KMS-11 (cell line): ENCODE measurements at regions not wholly inside any gene's neighbourhood (a gene's known extent, or its start where the extent isn't known, plus 50 kb on each side); places are given as distances from the start of the nearest gene placed in this dataset.

Experiments used
- H2AFZ ChIP-seq: fragments of 200-600 bp; sonication (generic); 2 replicates; pipeline ENCODE4 v1.6.1; 2016; ENCODE audit warnings: antibody characterized with exemption, mixed run types, low read depth
- H3K27ac ChIP-seq: fragments of 200-600 bp; sonication (generic); 2 replicates; pipeline ENCODE4 v1.6.1; 2016; ENCODE audit warnings: mild to moderate bottlenecking, mixed run types
- H3K27me3 ChIP-seq: fragments of 200-600 bp; sonication (generic); 2 replicates; pipeline ENCODE4 v1.6.1; 2017; ENCODE audit warnings: mild to moderate bottlenecking, low read depth, mixed run types, moderate library complexity; ENCODE audit not compliant: insufficient read depth
- H3K36me3 ChIP-seq: fragments of 200-600 bp; sonication (generic); 2 replicates; pipeline ENCODE4 v1.6.1; 2017; ENCODE audit warnings: mild to moderate bottlenecking, mixed run types; ENCODE audit not compliant: insufficient read depth
- H3K4me1 ChIP-seq: fragments of 200-600 bp; sonication (generic); 2 replicates; pipeline ENCODE4 v1.6.1; 2016; ENCODE audit warnings: mild to moderate bottlenecking, low read depth, mixed run types; ENCODE audit not compliant: poor library complexity, severe bottlenecking
- H3K4me2 ChIP-seq: fragments of 200-600 bp; sonication (generic); 2 replicates; pipeline ENCODE4 v1.7.0; 2016; ENCODE audit warnings: mild to moderate bottlenecking, mixed run types
- H3K4me3 ChIP-seq: fragments of 200-600 bp; sonication (generic); IDR thresholded peaks from 2 replicates; pipeline ENCODE4 v1.6.1; 2017; ENCODE audit warnings: low read depth, low read length, mixed read lengths; ENCODE audit not compliant: insufficient read depth
- H3K79me2 ChIP-seq: fragments of 200-600 bp; sonication (generic); 2 replicates; pipeline ENCODE4 v1.6.1; 2016; ENCODE audit warnings: low read depth, mixed run types; ENCODE audit not compliant: insufficient read depth
- H3K9ac ChIP-seq: fragments of 200-600 bp; sonication (generic); 2 replicates; pipeline ENCODE4 v1.6.1; 2016; ENCODE audit warnings: mild to moderate bottlenecking, mixed run types
- H4K20me1 ChIP-seq: fragments of 200-600 bp; sonication (generic); 2 replicates; pipeline ENCODE4 v1.6.1; 2016; ENCODE audit warnings: mild to moderate bottlenecking, mixed run types; ENCODE audit not compliant: insufficient read depth
- TF ChIP-seq, protein P1 (sequence below): fragments of 200-600 bp; sonication (generic); conservative IDR thresholded peaks from 2 replicates; pipeline ENCODE4 v1.6.1; 2017; ENCODE audit warnings: low read depth, mild to moderate bottlenecking, antibody characterized with exemption, low read length, moderate library complexity, mixed read lengths

DNA sequence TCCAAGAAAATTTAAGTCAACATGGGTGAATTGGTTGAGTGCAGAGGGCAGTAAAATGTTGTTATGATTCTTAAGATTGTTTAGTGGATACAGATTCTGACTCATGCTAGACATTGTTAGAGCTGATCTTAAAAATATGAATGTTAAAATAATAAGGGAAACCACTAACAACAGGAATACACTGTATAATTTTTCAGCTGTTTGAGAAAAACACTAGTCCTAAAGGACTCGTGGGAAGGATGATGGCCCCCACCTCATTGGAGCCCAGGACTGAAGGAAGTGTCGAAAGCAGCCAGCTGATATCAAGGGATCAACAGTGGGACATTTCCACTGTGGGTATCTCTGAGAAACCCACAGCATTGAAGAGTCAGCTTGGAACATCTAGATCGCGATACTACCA lies 82.9 kb upstream of the SCAF11 start:
- peaks cover 5% of the 10 kb centered on the region for H3K4me1 ChIP-seq
- H3K4me2 ChIP-seq = no peak overlapping the region
- H3K27ac ChIP-seq = no peak overlapping the region
- TF ChIP-seq, protein P1, sequence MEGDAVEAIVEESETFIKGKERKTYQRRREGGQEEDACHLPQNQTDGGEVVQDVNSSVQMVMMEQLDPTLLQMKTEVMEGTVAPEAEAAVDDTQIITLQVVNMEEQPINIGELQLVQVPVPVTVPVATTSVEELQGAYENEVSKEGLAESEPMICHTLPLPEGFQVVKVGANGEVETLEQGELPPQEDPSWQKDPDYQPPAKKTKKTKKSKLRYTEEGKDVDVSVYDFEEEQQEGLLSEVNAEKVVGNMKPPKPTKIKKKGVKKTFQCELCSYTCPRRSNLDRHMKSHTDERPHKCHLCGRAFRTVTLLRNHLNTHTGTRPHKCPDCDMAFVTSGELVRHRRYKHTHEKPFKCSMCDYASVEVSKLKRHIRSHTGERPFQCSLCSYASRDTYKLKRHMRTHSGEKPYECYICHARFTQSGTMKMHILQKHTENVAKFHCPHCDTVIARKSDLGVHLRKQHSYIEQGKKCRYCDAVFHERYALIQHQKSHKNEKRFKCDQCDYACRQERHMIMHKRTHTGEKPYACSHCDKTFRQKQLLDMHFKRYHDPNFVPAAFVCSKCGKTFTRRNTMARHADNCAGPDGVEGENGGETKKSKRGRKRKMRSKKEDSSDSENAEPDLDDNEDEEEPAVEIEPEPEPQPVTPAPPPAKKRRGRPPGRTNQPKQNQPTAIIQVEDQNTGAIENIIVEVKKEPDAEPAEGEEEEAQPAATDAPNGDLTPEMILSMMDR = no peak
- no peaks in the 10 kb centered on the region for H3K36me3 ChIP-seq
- H4K20me1 ChIP-seq = no peaks in the 10 kb centered on the region
- no peaks in the 10 kb centered on the region for H3K79me2 ChIP-seq
- no peaks in the 10 kb centered on the region for H3K27me3 ChIP-seq
- H3K4me3 ChIP-seq = no peak overlapping the region
- H2AFZ ChIP-seq = no peak overlapping the region
- no peak overlapping the region for H3K9ac ChIP-seq

DNA sequence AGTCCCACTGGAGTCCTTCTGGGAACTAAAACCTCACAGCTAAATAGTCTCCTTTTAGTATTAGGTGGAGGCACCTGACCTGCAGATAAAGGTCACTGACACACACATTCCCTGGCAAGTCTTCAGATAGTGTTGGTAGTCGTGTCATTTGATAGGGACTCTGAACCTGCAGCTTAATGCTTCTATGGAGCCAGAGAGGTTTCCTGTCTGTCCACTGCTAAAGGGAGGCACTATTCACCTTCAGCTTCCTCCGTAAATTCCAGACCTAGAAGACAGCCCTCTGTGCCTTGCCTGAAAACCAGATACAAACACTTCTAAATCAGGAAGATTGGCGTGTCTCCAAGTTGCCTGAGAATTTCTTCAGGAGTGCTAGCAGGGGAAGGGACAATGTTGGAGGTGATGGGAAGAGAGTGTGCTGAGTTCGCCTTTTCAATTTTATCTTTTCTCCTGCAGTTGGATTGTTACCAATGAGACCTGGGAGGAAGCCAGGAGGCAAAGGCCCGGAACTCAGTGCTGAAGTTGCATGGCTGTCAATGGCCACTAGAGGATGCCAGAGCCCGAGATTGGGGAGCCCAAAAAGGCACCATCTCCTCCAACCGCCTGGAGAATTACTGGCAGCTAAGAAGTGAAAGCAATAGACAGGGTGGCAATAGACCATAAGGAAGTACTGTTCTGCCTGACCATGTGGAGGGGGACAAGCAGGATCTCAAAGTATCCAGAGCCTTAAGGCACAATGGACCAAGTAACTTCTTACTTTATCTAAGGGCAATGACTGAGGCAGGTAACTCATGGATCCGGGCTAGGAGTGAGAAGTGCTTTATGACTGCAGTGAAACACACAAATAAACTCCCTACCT lies 81.6 kb upstream of the SCAF11 start:
- Histone ChIP-seq H3K27ac (no peak overlapping the region), H3K36me3 (no peaks in the 10 kb centered on the region), H3K4me1 (peaks cover 5% of the 10 kb centered on the region), H3K4me3 (no peak overlapping the region), H3K27me3 (no peaks in the 10 kb centered on the region), H3K4me2 (peak overlapping the region; percentile 19; the same call in 1 of the 2 replicates), H3K9ac (no peak overlapping the region), H2AFZ (peak overlapping the region; percentile 62), H3K79me2 (no peaks in the 10 kb centered on the region), H4K20me1 (no peaks in the 10 kb centered on the region)
- TF ChIP-seq, protein P1 = peak; percentile 99

DNA sequence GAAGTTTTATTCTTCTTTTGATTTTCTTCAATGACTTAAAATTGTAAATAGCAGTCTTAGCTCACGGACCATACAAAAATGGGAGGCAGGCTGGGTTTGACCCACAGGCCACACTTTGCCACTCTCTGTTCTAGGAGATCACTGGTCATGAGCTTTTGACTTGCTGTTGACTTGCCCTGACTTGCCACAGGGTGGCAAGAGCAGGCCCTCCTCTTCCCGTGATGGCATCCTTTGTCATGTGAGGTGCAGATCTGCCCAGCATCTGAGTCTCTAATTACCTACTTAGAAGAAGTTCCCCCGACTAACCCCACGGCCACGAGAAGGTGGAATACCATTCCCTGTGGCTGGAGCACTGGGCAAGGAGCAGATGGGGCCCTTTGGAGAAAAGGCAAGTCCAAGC lies 81.0 kb upstream of the SCAF11 start:
- H3K4me1 ChIP-seq = peaks cover 5% of the 10 kb centered on the region
- H3K9ac ChIP-seq = no peak overlapping the region
- H3K36me3 ChIP-seq = no peaks in the 10 kb centered on the region
- H3K4me2 ChIP-seq = no peak overlapping the region
- peak overlapping the region; percentile 62 for H2AFZ ChIP-seq
- no peaks in the 10 kb centered on the region for H3K27me3 ChIP-seq
- no peak overlapping the region for H3K4me3 ChIP-seq
- H3K27ac ChIP-seq = no peak overlapping the region
- no peaks in the 10 kb centered on the region for H4K20me1 ChIP-seq
- no peaks in the 10 kb centered on the region for H3K79me2 ChIP-seq
- TF ChIP-seq, protein P1 = no peak

DNA sequence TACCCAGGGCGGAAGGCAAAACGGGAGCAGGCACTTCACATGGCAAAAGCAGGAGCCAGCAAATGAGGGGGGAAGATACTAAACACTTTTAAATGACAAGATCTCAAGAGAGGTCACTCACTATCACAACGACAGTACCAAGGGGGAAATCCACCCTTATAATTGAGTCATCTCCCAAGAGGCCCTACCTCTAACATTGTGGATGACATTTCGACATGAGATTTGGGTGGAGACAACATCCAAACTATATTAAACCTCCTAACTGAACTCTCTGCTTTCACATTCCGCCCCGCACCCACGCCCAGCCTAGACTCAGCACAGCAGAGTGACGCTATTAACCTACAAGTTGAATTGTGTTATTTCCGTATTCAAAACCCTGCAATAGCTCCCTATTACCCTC lies 76.7 kb upstream of the SCAF11 start:
- Histone ChIP-seq H3K4me3 (no peak overlapping the region), H3K4me1 (no peaks in the 10 kb centered on the region), H3K9ac (no peak overlapping the region), H3K27me3 (no peaks in the 10 kb centered on the region), H4K20me1 (no peaks in the 10 kb centered on the region), H3K4me2 (no peak overlapping the region), H3K36me3 (no peaks in the 10 kb centered on the region), H2AFZ (no peak overlapping the region), H3K27ac (no peak overlapping the region), H3K79me2 (no peaks in the 10 kb centered on the region)
- TF ChIP-seq, protein P1 = no peak
